ENCODE measurements at regions not wholly inside any gene's neighbourhood (a gene's known extent, or its start where the extent isn't known, plus 50 kb on each side); places are given as distances from the start of the nearest gene placed in this dataset.

DNA sequence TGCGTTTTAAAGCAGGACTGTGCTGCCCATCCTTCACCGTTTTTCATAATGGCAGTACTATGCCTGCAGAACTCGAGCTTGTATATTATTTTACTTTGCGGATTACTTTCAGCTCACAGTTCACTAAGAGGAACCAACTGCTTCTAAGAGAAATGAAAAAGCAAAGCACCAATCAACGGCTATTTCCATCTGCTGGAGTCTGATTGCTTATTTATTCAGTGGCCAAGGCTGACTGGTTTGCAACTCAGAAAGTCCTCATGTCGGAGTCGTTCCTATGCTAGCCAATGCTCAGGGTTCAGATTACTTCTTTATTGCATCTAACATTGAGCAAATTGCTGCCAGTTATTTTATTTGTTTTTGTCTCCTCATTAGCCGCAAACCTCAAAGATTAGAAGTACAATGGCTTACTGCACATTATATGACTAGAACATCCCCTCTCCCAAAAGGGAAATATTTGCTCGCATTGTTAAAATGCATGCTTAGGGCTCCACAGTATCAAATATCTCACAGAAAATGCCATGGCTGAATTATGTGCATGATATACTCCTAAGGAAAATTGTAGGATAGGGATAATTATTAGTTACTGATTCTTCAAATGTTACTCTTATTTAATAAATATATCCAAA, 1628.2 kb upstream of the ADGRL3 start:
- no peak for TF ChIP-seq TEAD4 (IDR thresholded peaks at IDR 0.05)
- no peak for TF ChIP-seq ZBTB7A (IDR thresholded peaks at IDR 0.05; ENCODE audit: low read depth)
- TF ChIP-seq, protein P1, sequence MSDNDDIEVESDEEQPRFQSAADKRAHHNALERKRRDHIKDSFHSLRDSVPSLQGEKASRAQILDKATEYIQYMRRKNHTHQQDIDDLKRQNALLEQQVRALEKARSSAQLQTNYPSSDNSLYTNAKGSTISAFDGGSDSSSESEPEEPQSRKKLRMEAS (IDR thresholded peaks at IDR 0.05), result no peak
- no peak for TF ChIP-seq NFIC (IDR thresholded peaks at IDR 0.05)
- TF ChIP-seq EGR1 (IDR thresholded peaks at IDR 0.05), result no peak
- TF ChIP-seq FOXM1 (IDR thresholded peaks at IDR 0.05; ENCODE audit: borderline replicate concordance, low read depth), result no peak
- TF ChIP-seq CEBPB (IDR thresholded peaks at IDR 0.05), result no peak
- TF ChIP-seq RAD21 (IDR thresholded peaks at IDR 0.05; ENCODE audit: low read depth), result no peak

DNA sequence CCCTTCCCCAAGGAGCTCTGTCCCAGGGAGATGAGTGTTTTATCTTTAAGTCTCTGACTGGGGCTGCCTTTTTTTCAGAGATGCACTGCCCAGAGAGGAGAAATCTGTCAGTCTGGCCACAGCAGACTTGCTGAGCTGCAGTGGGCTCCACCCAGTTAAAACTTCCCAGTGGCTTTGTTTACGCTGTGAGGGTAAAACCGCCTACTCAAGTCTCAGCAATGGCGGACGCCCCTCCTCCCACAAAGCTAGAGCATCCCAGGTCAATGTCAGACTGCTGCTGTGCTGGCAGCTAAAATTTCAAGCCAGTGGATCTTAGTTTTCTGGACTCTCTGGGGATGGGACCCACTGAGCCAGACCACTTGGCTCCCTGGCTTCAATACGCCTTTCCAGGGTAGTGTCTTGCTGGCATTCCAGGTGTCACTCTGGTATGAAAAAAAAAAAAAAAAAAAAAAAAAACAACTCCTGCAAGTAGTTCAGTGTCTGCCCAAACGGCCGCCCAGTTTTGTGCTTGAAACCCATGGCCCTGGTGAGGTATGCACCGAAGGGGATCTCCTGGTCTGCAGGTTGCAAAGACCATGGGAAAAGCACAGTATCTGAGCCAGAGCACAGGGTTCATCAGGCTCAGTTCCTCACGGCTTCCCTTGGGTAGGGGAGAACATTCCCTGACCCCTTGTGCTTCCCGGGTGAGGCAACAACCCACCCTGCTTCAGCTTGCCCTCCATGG, 1616.1 kb upstream of the ADGRL3 start:
- TF ChIP-seq NFIC (IDR thresholded peaks at IDR 0.05) (no peak), CREB1 (IDR thresholded peaks at IDR 0.05; ENCODE audit: low read depth) (no peak), TAF1 (IDR thresholded peaks at IDR 0.05; ENCODE audit: low read depth) (no peak), RAD21 (IDR thresholded peaks at IDR 0.05; ENCODE audit: low read depth) (no peak), ZBTB7A (IDR thresholded peaks at IDR 0.05; ENCODE audit: low read depth) (no peak), TCF12 (IDR thresholded peaks at IDR 0.05; ENCODE audit: low read depth) (no peak), EP300 (IDR thresholded peaks at IDR 0.05; ENCODE audit: borderline replicate concordance) (no peak), FOXM1 (IDR thresholded peaks at IDR 0.05; ENCODE audit: borderline replicate concordance, low read depth) (no peak)
- TF ChIP-seq, protein P2, sequence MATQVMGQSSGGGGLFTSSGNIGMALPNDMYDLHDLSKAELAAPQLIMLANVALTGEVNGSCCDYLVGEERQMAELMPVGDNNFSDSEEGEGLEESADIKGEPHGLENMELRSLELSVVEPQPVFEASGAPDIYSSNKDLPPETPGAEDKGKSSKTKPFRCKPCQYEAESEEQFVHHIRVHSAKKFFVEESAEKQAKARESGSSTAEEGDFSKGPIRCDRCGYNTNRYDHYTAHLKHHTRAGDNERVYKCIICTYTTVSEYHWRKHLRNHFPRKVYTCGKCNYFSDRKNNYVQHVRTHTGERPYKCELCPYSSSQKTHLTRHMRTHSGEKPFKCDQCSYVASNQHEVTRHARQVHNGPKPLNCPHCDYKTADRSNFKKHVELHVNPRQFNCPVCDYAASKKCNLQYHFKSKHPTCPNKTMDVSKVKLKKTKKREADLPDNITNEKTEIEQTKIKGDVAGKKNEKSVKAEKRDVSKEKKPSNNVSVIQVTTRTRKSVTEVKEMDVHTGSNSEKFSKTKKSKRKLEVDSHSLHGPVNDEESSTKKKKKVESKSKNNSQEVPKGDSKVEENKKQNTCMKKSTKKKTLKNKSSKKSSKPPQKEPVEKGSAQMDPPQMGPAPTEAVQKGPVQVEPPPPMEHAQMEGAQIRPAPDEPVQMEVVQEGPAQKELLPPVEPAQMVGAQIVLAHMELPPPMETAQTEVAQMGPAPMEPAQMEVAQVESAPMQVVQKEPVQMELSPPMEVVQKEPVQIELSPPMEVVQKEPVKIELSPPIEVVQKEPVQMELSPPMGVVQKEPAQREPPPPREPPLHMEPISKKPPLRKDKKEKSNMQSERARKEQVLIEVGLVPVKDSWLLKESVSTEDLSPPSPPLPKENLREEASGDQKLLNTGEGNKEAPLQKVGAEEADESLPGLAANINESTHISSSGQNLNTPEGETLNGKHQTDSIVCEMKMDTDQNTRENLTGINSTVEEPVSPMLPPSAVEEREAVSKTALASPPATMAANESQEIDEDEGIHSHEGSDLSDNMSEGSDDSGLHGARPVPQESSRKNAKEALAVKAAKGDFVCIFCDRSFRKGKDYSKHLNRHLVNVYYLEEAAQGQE (IDR thresholded peaks at IDR 0.05; ENCODE audit: low read depth), result no peak
- TF ChIP-seq, protein P3, sequence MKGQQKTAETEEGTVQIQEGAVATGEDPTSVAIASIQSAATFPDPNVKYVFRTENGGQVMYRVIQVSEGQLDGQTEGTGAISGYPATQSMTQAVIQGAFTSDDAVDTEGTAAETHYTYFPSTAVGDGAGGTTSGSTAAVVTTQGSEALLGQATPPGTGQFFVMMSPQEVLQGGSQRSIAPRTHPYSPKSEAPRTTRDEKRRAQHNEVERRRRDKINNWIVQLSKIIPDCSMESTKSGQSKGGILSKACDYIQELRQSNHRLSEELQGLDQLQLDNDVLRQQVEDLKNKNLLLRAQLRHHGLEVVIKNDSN (IDR thresholded peaks at IDR 0.05), result no peak
- TF ChIP-seq, protein P1 (IDR thresholded peaks at IDR 0.05), result no peak

DNA sequence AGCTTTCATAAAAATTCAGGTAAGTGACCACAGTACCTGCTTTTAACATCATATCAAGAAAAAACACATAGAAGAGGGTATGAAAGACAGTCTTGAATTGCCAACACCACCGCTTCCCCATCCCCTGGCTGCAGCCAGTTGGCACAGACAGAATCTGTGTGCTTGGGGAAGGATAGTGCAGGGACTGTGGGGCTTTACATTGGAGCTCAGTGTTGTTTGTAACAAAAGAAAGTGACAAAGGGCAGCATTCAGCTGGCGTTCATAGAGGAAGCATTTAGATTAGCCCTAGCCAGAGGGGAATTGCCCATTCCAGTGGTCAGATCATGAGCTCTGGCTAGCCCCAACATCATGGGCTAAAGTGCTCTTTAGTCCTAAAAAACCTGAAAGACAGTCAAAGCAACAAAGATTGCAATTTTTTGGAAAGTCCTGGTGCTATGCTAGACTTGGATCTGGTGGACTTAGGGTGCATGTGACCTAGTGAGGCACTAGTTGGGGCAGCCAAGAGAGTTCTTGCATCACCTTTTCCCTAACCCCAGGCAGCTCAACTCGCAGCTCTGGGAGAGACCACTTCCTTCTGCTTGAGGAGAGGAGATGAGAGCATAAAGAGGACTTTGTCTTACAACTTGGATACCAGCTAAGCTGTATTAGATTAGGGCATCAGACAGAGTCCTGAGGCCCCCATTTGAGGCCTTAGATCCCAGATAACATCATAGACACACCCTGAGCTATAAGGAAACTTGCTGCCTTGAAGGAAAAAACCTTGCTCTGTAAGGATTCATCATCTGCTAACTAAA, 1602.4 kb upstream of the ADGRL3 start:
- TF ChIP-seq FOXM1 (IDR thresholded peaks at IDR 0.05; ENCODE audit: borderline replicate concordance, low read depth), result no peak
- TF ChIP-seq EGR1 (IDR thresholded peaks at IDR 0.05), result no peak
- TF ChIP-seq, protein P1 (IDR thresholded peaks at IDR 0.05), result no peak
- no peak for TF ChIP-seq TEAD4 (IDR thresholded peaks at IDR 0.05)

DNA sequence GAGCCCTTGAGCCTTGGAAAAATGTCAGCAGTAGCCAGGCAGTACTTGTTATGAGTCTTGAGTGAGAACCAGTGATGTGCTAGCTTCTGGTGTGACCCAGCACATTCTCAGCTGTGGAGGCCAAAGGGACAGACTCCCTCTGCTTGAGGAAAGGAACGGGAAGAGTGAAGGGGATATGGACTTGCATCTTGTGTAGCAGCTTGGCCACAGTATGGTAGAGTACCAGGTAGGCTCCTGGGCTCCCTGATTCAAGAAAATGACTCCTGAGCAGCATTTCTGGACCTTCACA, 1601.9 kb upstream of the ADGRL3 start:
- TF ChIP-seq TEAD4 (IDR thresholded peaks at IDR 0.05) (no peak), EGR1 (IDR thresholded peaks at IDR 0.05) (no peak), EP300 (IDR thresholded peaks at IDR 0.05; ENCODE audit: borderline replicate concordance) (no peak), CREB1 (IDR thresholded peaks at IDR 0.05; ENCODE audit: low read depth) (no peak), ZBTB7A (IDR thresholded peaks at IDR 0.05; ENCODE audit: low read depth) (no peak), YY1 (IDR thresholded peaks at IDR 0.05; ENCODE audit: low read depth) (no peak), TCF12 (IDR thresholded peaks at IDR 0.05; ENCODE audit: low read depth) (no peak), TAF1 (IDR thresholded peaks at IDR 0.05; ENCODE audit: low read depth) (no peak), NFIC (IDR thresholded peaks at IDR 0.05) (no peak), RAD21 (IDR thresholded peaks at IDR 0.05; ENCODE audit: low read depth) (no peak), CEBPB (IDR thresholded peaks at IDR 0.05) (no peak)
- TF ChIP-seq, protein P3 (IDR thresholded peaks at IDR 0.05), result no peak

DNA sequence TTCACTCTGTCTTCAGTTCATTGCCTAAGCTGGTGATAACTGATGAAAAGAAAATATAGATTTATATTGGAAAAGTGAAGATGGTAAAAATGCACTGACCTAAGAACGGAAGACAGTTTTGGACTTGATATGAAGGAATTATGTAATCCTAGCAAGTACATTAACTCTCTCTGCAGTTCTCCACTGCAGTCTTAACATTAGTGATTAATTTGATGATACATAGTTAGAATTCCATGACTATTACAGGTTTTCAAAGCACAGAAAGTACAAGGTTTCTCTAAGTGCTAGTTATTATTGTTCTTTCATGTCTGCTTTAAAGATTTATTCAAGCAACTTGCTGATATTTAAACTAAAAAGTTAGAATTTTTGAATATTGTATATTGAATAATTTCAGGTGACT, 1591.7 kb upstream of the ADGRL3 start:
- no peak for TF ChIP-seq TAF1 (IDR thresholded peaks at IDR 0.05; ENCODE audit: low read depth)
- no peak for TF ChIP-seq RAD21 (IDR thresholded peaks at IDR 0.05; ENCODE audit: low read depth)
- no peak for TF ChIP-seq NFIC (IDR thresholded peaks at IDR 0.05)
- TF ChIP-seq, protein P2 (IDR thresholded peaks at IDR 0.05; ENCODE audit: low read depth), result no peak
- TF ChIP-seq EGR1 (IDR thresholded peaks at IDR 0.05), result no peak
- no peak for TF ChIP-seq YY1 (IDR thresholded peaks at IDR 0.05; ENCODE audit: low read depth)
- TF ChIP-seq TEAD4 (IDR thresholded peaks at IDR 0.05), result no peak
- no peak for TF ChIP-seq TCF12 (IDR thresholded peaks at IDR 0.05; ENCODE audit: low read depth)
- TF ChIP-seq CEBPB (IDR thresholded peaks at IDR 0.05), result no peak
- TF ChIP-seq EP300 (IDR thresholded peaks at IDR 0.05; ENCODE audit: borderline replicate concordance), result no peak
- no peak for TF ChIP-seq CREB1 (IDR thresholded peaks at IDR 0.05; ENCODE audit: low read depth)
- no peak for TF ChIP-seq FOXM1 (IDR thresholded peaks at IDR 0.05; ENCODE audit: borderline replicate concordance, low read depth)
- TF ChIP-seq, protein P1 (IDR thresholded peaks at IDR 0.05), result no peak

All from Ishikawa (cell line).